ENCODE measurements at regions not wholly inside any gene's neighbourhood (a gene's known extent, or its start where the extent isn't known, plus 50 kb on each side); places are given as distances from the start of the nearest gene placed in this dataset.

DNA sequence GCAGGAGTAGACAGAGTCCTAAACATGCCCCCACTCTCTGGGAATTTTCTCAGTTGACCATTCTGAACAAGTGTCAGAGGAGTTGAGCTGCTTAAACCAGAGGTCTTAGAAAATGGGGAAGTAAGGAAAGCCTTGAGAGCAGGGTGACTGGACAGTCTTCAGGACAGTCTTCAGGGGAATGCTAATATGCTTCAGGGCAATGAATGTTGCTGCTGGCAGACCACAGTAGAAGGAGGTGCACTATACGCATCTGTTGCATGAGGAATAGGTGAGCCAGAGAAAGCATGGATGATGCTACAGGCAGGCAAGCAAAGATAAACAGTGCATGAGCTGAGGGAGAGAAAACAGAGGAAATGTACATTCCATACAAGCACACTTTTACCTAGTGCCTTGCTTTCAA is 196.6 kb upstream of the GPR12 start:
- no peaks in the 10 kb centered on the region for H3K27me3 ChIP-seq (ENCODE audit: insufficient read depth, poor library complexity, severe bottlenecking)
- DNase-seq (ENCODE audit: low read depth in 1 of 2, low spot score in 1 of 2) = no peak
- no peak overlapping the region for H3K27ac ChIP-seq (replicated peaks)
- TF ChIP-seq POLR2AphosphoS5 (IDR thresholded peaks at IDR 0.05; ENCODE audit: low read depth) = no peak
- TF ChIP-seq CTCF (IDR thresholded peaks at IDR 0.05; ENCODE audit: insufficient read depth, low read length) = no peak
- no peak for TF ChIP-seq GABPA (IDR thresholded peaks at IDR 0.05; ENCODE audit: low read depth)
- no peak for TF ChIP-seq REST (IDR thresholded peaks at IDR 0.05; ENCODE audit: insufficient replicate concordance, low read depth)
- TF ChIP-seq SPI1 (IDR thresholded peaks at IDR 0.05; ENCODE audit: borderline replicate concordance, low read depth) = no peak
- no peak overlapping the region for H3K4me3 ChIP-seq (replicated peaks; ENCODE audit: insufficient read depth, low read length)

DNA sequence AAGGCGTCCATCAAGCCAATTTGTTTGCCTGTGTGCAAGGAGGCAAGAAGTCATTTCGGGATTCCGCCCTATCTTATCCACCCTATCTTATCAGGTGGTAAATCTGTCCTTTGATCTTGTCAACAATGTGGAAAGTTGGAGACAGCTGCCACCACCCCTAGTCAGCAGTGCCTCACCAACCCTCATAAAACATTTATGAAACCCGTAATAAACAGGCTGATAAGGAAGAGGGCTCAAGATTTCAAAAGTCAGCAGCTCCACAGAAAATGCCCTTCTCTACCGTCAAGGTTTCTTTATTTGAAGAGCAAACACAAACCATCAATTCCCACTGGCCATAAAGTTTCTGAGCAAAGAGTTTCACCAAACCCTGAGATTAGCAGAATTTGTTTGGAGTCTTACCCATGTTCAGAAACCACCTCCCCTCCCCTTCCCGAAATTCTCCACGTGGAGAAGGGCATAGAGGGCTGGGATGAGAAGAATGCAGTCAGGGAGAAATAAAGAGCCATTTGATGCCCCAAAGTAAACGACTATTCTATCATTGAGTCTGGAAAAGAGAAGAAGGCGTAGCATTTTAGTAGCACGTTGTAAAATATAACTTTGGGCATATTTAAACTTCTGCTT is 196.0 kb upstream of the GPR12 start:
- DNase-seq (ENCODE audit: low read depth in 1 of 2, low spot score in 1 of 2) = no peak
- Histone ChIP-seq H3K4me3 (replicated peaks; ENCODE audit: insufficient read depth, low read length) (no peak overlapping the region), H3K27ac (replicated peaks) (no peak overlapping the region), H3K27me3 (ENCODE audit: insufficient read depth, poor library complexity, severe bottlenecking) (no peaks in the 10 kb centered on the region)
- TF ChIP-seq SPI1 (IDR thresholded peaks at IDR 0.05; ENCODE audit: borderline replicate concordance, low read depth) = no peak
- no peak for TF ChIP-seq GABPA (IDR thresholded peaks at IDR 0.05; ENCODE audit: low read depth)
- TF ChIP-seq REST (IDR thresholded peaks at IDR 0.05; ENCODE audit: insufficient replicate concordance, low read depth) = no peak
- no peak for TF ChIP-seq POLR2AphosphoS5 (IDR thresholded peaks at IDR 0.05; ENCODE audit: low read depth)

- no peak for TF ChIP-seq CTCF (IDR thresholded peaks at IDR 0.05; ENCODE audit: insufficient read depth, low read length)
- TF ChIP-seq POLR2AphosphoS5 (IDR thresholded peaks at IDR 0.05; ENCODE audit: low read depth) = no peak
- TF ChIP-seq REST (IDR thresholded peaks at IDR 0.05; ENCODE audit: insufficient replicate concordance, low read depth) = no peak
- TF ChIP-seq SPI1 (IDR thresholded peaks at IDR 0.05; ENCODE audit: borderline replicate concordance, low read depth) = no peak
- TF ChIP-seq GABPA (IDR thresholded peaks at IDR 0.05; ENCODE audit: low read depth) = no peak
- H3K4me3 ChIP-seq (replicated peaks; ENCODE audit: insufficient read depth, low read length) = no peak overlapping the region
- no peaks in the 10 kb centered on the region for H3K27me3 ChIP-seq (ENCODE audit: insufficient read depth, poor library complexity, severe bottlenecking)
- DNase-seq (ENCODE audit: low read depth in 1 of 2, low spot score in 1 of 2) = no peak
- H3K27ac ChIP-seq (replicated peaks) = no peak overlapping the region
Observed at GRCh38 chr13:26954976-26955375, 194.4 kb upstream of the GPR12 start.
